ENCODE measurements at regions not wholly inside any gene's neighbourhood (a gene's known extent, or its start where the extent isn't known, plus 50 kb on each side); places are given as distances from the start of the nearest gene placed in this dataset.

DNA sequence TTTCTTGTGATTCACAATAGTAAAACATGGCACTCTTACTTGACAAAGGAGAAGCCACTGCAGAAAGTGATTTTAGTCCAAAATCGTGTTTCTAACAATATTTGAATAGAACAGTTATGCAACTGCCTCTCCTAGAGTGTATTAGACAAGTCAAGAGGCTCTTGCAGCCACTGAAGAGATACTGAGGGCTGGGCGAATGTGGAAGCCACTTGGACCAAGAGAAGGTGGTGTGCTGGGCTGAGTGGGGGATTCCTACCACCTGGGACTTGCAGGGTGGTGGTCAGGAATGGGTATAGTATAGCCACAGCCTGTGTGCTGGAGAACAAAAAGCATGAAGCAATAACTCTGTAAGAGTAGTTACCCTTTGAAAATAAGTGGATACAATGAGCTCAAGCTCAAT, 223.8 kb upstream of the DNAJC19 start:
- POLR2A ChIA-PET (ENCODE audit: low non-redundant PET) = no interaction called here
- no peak for DNase-seq (ENCODE audit: low spot score)
- no peak overlapping the region for H3K27ac ChIP-seq (ENCODE audit: low read depth, low read length, poor library complexity, severe bottlenecking)
- no peaks in the 10 kb centered on the region for H3K4me1 ChIP-seq (ENCODE audit: insufficient read depth, low read length, poor library complexity, severe bottlenecking)
- intact Hi-C loops (cut with micrococcal nuclease; ENCODE audit: unreplicated experiment) = loop anchor here (5.0 kb wide), 2 partner anchors 1404 to 1469 kb away; no protein-coding TSS in a partner anchor
- BruUV-seq (replicated peaks) = no TSS peak
- H3K36me3 ChIP-seq (ENCODE audit: insufficient read depth, low read length, poor library complexity, severe bottlenecking) = no peaks in the 10 kb centered on the region
- peaks cover 15% of the 10 kb centered on the region for H3K27me3 ChIP-seq (replicated peaks; ENCODE audit: insufficient read depth, low read depth, low read length, poor library complexity)
- H3K4me3 ChIP-seq (ENCODE audit: low read depth, low read length, poor library complexity, severe bottlenecking) = no peak overlapping the region
- CTCF ChIA-PET = interaction anchor here (0.5 kb wide), 1 partner anchor 701 kb away, joined by 4 read pairs; no protein-coding TSS in a partner anchor
- H3K9me3 ChIP-seq (ENCODE audit: low read depth, low read length, poor library complexity, severe bottlenecking) = no peaks in the 10 kb centered on the region
- TF ChIP-seq EZH2 (IDR thresholded peaks at IDR 0.05; ENCODE audit: borderline replicate concordance, low read depth, low read length, poor library complexity, severe bottlenecking) (no peak), CTCF (conservative IDR thresholded peaks at IDR 0.05; ENCODE audit: low read depth, low read length) (no peak)

- BruUV-seq (replicated peaks) = no TSS peak
- no peak overlapping the region for H3K27ac ChIP-seq (ENCODE audit: low read depth, low read length, poor library complexity, severe bottlenecking)
- no peaks in the 10 kb centered on the region for H3K4me1 ChIP-seq (ENCODE audit: insufficient read depth, low read length, poor library complexity, severe bottlenecking)
- no peak for TF ChIP-seq EZH2 (IDR thresholded peaks at IDR 0.05; ENCODE audit: borderline replicate concordance, low read depth, low read length, poor library complexity, severe bottlenecking)
- no peak for TF ChIP-seq CTCF (conservative IDR thresholded peaks at IDR 0.05; ENCODE audit: low read depth, low read length)
- ChIA-PET CTCF (no interaction called here), POLR2A (ENCODE audit: low non-redundant PET) (no interaction called here)
- H3K27me3 ChIP-seq (replicated peaks; ENCODE audit: insufficient read depth, low read depth, low read length, poor library complexity) = peaks cover 15% of the 10 kb centered on the region
- H3K9me3 ChIP-seq (ENCODE audit: low read depth, low read length, poor library complexity, severe bottlenecking) = no peaks in the 10 kb centered on the region
- H3K36me3 ChIP-seq (ENCODE audit: insufficient read depth, low read length, poor library complexity, severe bottlenecking) = no peaks in the 10 kb centered on the region
- no peak for DNase-seq (ENCODE audit: low spot score)
- intact Hi-C loops (cut with micrococcal nuclease; ENCODE audit: unreplicated experiment) = loop anchor here (5.0 kb wide), 2 partner anchors 1405 to 1470 kb away; no protein-coding TSS in a partner anchor
- no peak overlapping the region for H3K4me3 ChIP-seq (ENCODE audit: low read depth, low read length, poor library complexity, severe bottlenecking)
These were observed 222.7 kb upstream of the DNAJC19 start for GRCh38 chr3:181212271-181212670.

DNA sequence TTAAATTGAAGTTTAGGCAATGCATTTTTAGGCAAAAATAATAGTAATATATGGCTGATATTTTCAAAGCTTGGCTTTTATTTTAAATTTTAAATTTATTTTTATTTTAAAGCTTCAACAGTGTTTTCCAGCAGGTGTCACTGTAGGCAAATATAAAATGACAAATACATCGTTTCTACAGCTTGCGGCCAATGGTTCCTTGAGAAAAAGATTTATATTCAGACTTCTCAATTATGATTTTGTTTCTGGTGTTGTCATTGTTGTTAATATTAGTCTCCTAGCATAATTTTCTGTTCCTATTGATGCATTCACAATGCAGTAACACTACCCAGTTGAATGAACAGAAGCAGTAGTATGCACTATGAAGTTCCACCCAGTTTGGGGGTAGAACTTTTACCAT, 220.7 kb upstream of the DNAJC19 start:
- POLR2A ChIA-PET (ENCODE audit: low non-redundant PET) = interaction anchor here (0.6 kb wide), 1 partner anchor 19 kb away, joined by 3 read pairs; no protein-coding TSS in a partner anchor
- peak; percentile 45 for DNase-seq (ENCODE audit: low spot score)

More for the DNA sequence above, 220.7 kb upstream of the DNAJC19 start:
- CTCF ChIA-PET = interaction anchor here (0.9 to 2.0 kb wide), 3 partner anchors 490 to 1474 kb away, joined by 3 to 6 read pairs (median 4); no protein-coding TSS in a partner anchor
- no peak overlapping the region for H3K4me3 ChIP-seq (ENCODE audit: low read depth, low read length, poor library complexity, severe bottlenecking)
- intact Hi-C loops (cut with micrococcal nuclease; ENCODE audit: unreplicated experiment) = loop anchor here (2.0 to 5.0 kb wide), 3 partner anchors 493 to 1472 kb away; no protein-coding TSS in a partner anchor
- no TSS peak for BruUV-seq (replicated peaks)
- peaks cover 15% of the 10 kb centered on the region for H3K27me3 ChIP-seq (replicated peaks; ENCODE audit: insufficient read depth, low read depth, low read length, poor library complexity)
- no peaks in the 10 kb centered on the region for H3K36me3 ChIP-seq (ENCODE audit: insufficient read depth, low read length, poor library complexity, severe bottlenecking)
- H3K27ac ChIP-seq (ENCODE audit: low read depth, low read length, poor library complexity, severe bottlenecking) = no peak overlapping the region
- no peaks in the 10 kb centered on the region for H3K9me3 ChIP-seq (ENCODE audit: low read depth, low read length, poor library complexity, severe bottlenecking)
- TF ChIP-seq EZH2 (IDR thresholded peaks at IDR 0.05; ENCODE audit: borderline replicate concordance, low read depth, low read length, poor library complexity, severe bottlenecking) (no peak), CTCF (conservative IDR thresholded peaks at IDR 0.05; ENCODE audit: low read depth, low read length) (peak; percentile 59)
- no peaks in the 10 kb centered on the region for H3K4me1 ChIP-seq (ENCODE audit: insufficient read depth, low read length, poor library complexity, severe bottlenecking)

All from A673 (cell line).